ENCODE measurements at regions not wholly inside any gene's neighbourhood (a gene's known extent, or its start where the extent isn't known, plus 50 kb on each side); places are given as distances from the start of the nearest gene placed in this dataset.

- Histone ChIP-seq H3K36me3 (no peaks in the 10 kb centered on the region), H3K9me3 (no peaks in the 10 kb centered on the region), H3K27me3 (no peaks in the 10 kb centered on the region), H3K4me3 (ENCODE audit: low read depth, low read length) (no peak overlapping the region), H3K4me1 (no peaks in the 10 kb centered on the region)
- no peak for DNase-seq
- TF ChIP-seq CTCF (IDR thresholded peaks at IDR 0.05; ENCODE audit: low read depth, low read length) = no peak
Observed at GRCh38 chr1:60470246-60470645, 396.7 kb upstream of the C1orf87 start.

- TF ChIP-seq CTCF (IDR thresholded peaks at IDR 0.05; ENCODE audit: low read depth, low read length) = no peak
- DNase-seq = no peak
- no peaks in the 10 kb centered on the region for H3K9me3 ChIP-seq
Observed at GRCh38 chr1:60463786-60464185, 390.2 kb upstream of the C1orf87 start.

DNA sequence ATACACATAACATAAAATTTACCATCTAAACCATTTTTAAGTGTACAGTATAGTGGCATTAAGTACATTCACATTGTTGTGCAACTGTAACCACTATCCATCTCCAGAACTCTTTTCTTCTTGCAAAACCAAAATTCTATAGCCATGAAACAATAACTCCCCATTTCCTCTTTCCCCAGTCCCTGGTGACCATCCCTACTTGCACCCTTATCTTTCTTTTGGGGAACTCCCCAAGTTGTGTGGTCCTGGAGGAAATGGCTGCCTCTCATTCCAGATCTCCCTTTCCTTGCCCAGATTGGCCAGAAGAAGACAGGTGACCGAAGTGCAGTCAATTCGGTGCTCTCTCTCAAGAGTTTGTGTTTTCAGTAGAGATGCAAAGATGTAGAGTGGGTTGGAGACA, 389.6 kb upstream of the C1orf87 start:
- Histone ChIP-seq H3K36me3 (no peaks in the 10 kb centered on the region), H3K4me3 (ENCODE audit: low read depth, low read length) (no peak overlapping the region), H3K27me3 (no peaks in the 10 kb centered on the region), H3K4me1 (no peaks in the 10 kb centered on the region), H3K9me3 (no peaks in the 10 kb centered on the region)
- no peak for DNase-seq
- no peak for TF ChIP-seq CTCF (IDR thresholded peaks at IDR 0.05; ENCODE audit: low read depth, low read length)

More at GRCh38 chr1:60463786-60464185, 390.2 kb upstream of the C1orf87 start:
- Histone ChIP-seq H3K36me3 (no peaks in the 10 kb centered on the region), H3K4me3 (ENCODE audit: low read depth, low read length) (no peak overlapping the region), H3K27me3 (no peaks in the 10 kb centered on the region), H3K4me1 (no peaks in the 10 kb centered on the region)

DNA sequence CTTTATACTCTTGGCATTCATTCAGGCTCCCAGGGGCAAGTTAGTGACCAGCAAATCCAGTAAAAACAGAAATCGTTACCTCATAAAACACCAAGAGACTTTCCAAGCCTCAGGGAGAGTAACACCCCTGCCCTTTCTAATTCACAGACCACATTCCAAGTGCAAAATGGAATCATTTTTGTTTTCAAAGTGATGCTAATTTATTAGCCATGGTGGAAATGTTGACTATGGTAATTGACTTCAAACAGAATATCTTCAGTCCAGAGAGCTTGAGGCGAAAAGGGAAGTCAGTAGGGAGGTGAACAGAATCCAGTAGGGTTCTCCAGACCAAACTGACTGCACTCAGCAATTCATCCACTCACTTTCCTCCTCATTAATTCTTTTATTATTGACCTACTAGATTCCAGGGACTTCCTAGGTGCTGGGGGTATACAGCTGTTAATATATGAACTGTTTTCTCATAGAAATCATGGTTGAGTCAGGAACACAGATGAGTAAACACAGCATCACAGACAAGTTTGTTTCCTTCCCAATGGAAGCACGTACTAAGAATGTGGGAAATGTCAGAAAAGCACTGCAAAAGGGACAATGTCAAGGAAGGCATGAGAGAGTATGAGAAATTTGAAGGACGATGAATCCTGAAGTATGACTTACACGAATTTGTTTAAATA, 388.5 kb upstream of the C1orf87 start:
- H3K4me3 ChIP-seq (ENCODE audit: low read depth, low read length) = no peak overlapping the region
- no peak for TF ChIP-seq CTCF (IDR thresholded peaks at IDR 0.05; ENCODE audit: low read depth, low read length)
- H3K27me3 ChIP-seq = no peaks in the 10 kb centered on the region
- H3K36me3 ChIP-seq = no peaks in the 10 kb centered on the region
- no peak for DNase-seq
- H3K4me1 ChIP-seq = no peaks in the 10 kb centered on the region
- H3K9me3 ChIP-seq = no peaks in the 10 kb centered on the region

GRCh38 chr1:60458111-60458510, 384.5 kb upstream of the C1orf87 start:
- TF ChIP-seq CTCF (IDR thresholded peaks at IDR 0.05; ENCODE audit: low read depth, low read length) = no peak
- DNase-seq = no peak
- Histone ChIP-seq H3K4me3 (ENCODE audit: low read depth, low read length) (no peak overlapping the region), H3K9me3 (no peaks in the 10 kb centered on the region), H3K4me1 (no peaks in the 10 kb centered on the region), H3K27me3 (no peaks in the 10 kb centered on the region), H3K36me3 (no peaks in the 10 kb centered on the region)

- no peak for DNase-seq
- no peaks in the 10 kb centered on the region for H3K4me1 ChIP-seq
- TF ChIP-seq CTCF (IDR thresholded peaks at IDR 0.05; ENCODE audit: low read depth, low read length) = no peak
Observed at GRCh38 chr1:60449876-60450275, 376.3 kb upstream of the C1orf87 start.

More at GRCh38 chr1:60449876-60450275, 376.3 kb upstream of the C1orf87 start:
- Histone ChIP-seq H3K36me3 (no peaks in the 10 kb centered on the region), H3K4me3 (ENCODE audit: low read depth, low read length) (no peak overlapping the region), H3K9me3 (no peaks in the 10 kb centered on the region), H3K27me3 (no peaks in the 10 kb centered on the region)
